Breast epithelium (tissue), 4 donors: ENCODE measurements at regions not wholly inside any gene's neighbourhood (a gene's known extent, or its start where the extent isn't known, plus 50 kb on each side); places are given as distances from the start of the nearest gene placed in this dataset.

Experiments
- DNase-seq, 2 donors: peaks; one replicate each; pipeline ENCODE4 v3.0.0-alpha.2; 2019; ENCODE audit warnings: low spot score in 2 of 2
- H3K27ac ChIP-seq, 2 donors: fragments of 200-600 bp; sonication (generic) in 1 of 2; one replicate each; pipeline ENCODE4 v1.5.1; 2016 to 2019; ENCODE audit warnings: mild to moderate bottlenecking in 1 of 2
- H3K27me3 ChIP-seq, 2 donors: fragments of 200-600 bp; sonication (generic) in 1 of 2; one replicate each; pipeline versions ENCODE4 v1.5.1 to v1.6.0; 2017 to 2019; ENCODE audit warnings: control low read depth in 1 of 2, mild to moderate bottlenecking in 1 of 2
- H3K36me3 ChIP-seq: fragments of 200-600 bp; one replicate; pipeline ENCODE4 v1.5.1; 2019
- H3K4me1 ChIP-seq, 2 donors: fragments of 200-600 bp; sonication (generic); one replicate each; pipeline ENCODE4 v1.5.1; 2016 to 2019; ENCODE audit warnings: control low read depth in 1 of 2
- H3K4me3 ChIP-seq, 3 donors: fragments of 200-600 bp; sonication (generic); 1 replicate in 2 of 3; 2 replicates in 1 of 3; pipeline ENCODE4 v1.5.1; 2016 to 2019; ENCODE audit warnings: mild to moderate bottlenecking in 3 of 3, moderate library complexity in 2 of 3
- H3K9me3 ChIP-seq, 2 donors: fragments of 200-600 bp; sonication (generic) in 1 of 2; one replicate each; pipeline ENCODE4 v1.5.1; 2016 to 2019; ENCODE audit warnings: control low read depth in 1 of 2
- POLR2A ChIP-seq: fragments of 450-650 bp; IDR thresholded peaks from one replicate; pipeline ENCODE4 v1.6.1; 2016; ENCODE audit warnings: antibody characterized with exemption, mild to moderate bottlenecking, moderate library complexity
- POLR2AphosphoS5 ChIP-seq, 3 donors: sonication (generic); formaldehyde crosslinking; IDR thresholded peaks; one replicate each; pipeline ENCODE4 v1.6.1; 2017; ENCODE audit warnings: antibody characterized with exemption in 3 of 3
- intact Hi-C: fragments of 100-400 bp; cut with DNase I; formaldehyde crosslinking; loops from one replicate; pipeline ENCODE4 v1.15.1; 2023; ENCODE audit warnings: low total_unique reads
- TF ChIP-seq, protein P1 (sequence below), 3 donors: fragments of 450-650 bp; IDR thresholded peaks; one replicate each; pipeline ENCODE4 v1.5.1; 2016 to 2017; ENCODE audit warnings: antibody characterized with exemption in 3 of 3, mild to moderate bottlenecking in 3 of 3, moderate library complexity in 3 of 3

DNA sequence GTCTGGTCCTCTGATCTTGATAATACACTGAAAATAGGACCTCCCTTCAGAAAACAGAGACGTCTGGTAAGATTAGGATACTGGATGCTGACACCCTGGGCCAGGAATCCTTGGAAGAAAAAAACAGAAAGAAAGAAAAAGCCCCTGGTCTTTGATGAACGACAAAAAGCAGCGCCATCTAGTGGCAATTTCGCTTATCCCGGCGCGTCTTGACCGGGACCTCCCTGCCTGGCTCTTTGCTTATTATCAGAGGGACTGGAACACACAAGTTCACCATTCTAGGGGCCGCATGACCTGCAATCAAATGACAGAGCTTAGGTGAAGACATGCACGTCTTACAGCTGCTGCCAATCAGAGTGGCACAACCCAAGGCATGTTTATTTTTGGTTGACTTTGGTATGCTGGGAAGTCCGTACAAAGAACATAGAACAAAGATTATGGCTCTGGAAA is 114.9 kb upstream of the NFIB start:
- peak; percentile 40 to 72 for DNase-seq
- Histone ChIP-seq H3K4me3 (no peak overlapping the region), H3K27me3 (no peaks in the 10 kb centered on the region), H3K9me3 (no peaks in the 10 kb centered on the region), H3K27ac (no peak overlapping the region), H3K36me3 (no peaks in the 10 kb centered on the region), H3K4me1 (no peaks in the 10 kb centered on the region)
- intact Hi-C loops, result loop anchor here (10.0 kb wide), 1 partner anchor 994 kb away; no protein-coding TSS in a partner anchor
- TF ChIP-seq, protein P1, sequence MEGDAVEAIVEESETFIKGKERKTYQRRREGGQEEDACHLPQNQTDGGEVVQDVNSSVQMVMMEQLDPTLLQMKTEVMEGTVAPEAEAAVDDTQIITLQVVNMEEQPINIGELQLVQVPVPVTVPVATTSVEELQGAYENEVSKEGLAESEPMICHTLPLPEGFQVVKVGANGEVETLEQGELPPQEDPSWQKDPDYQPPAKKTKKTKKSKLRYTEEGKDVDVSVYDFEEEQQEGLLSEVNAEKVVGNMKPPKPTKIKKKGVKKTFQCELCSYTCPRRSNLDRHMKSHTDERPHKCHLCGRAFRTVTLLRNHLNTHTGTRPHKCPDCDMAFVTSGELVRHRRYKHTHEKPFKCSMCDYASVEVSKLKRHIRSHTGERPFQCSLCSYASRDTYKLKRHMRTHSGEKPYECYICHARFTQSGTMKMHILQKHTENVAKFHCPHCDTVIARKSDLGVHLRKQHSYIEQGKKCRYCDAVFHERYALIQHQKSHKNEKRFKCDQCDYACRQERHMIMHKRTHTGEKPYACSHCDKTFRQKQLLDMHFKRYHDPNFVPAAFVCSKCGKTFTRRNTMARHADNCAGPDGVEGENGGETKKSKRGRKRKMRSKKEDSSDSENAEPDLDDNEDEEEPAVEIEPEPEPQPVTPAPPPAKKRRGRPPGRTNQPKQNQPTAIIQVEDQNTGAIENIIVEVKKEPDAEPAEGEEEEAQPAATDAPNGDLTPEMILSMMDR (IDR thresholded peaks at IDR 0.05), result peak; percentile 32 to 53 (median 49)
- no peak for TF ChIP-seq POLR2AphosphoS5 (IDR thresholded peaks at IDR 0.05)

DNA sequence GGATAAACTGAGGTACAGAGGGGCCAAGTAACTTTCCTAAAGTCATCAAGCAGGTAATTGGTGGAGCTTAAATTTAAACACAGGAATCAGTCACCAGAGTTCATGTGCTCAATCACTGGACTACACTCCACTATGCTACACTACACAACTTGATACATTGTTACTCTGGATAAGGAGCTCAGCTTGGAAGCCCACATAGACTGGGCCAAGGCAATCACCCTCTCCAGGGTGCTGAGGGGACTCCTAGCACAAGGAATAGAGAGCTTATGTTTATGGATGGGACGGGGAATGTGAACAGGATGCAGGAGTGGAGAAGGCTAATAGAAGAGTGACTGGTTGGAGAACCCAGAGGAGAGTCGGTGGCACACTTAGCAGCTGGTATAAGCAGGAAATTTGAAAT is 113.5 kb upstream of the NFIB start:
- Histone ChIP-seq H3K36me3 (no peaks in the 10 kb centered on the region), H3K4me1 (no peaks in the 10 kb centered on the region), H3K27ac (no peak overlapping the region), H3K4me3 (no peak overlapping the region), H3K9me3 (no peaks in the 10 kb centered on the region), H3K27me3 (no peaks in the 10 kb centered on the region)
- TF ChIP-seq, protein P1 (IDR thresholded peaks at IDR 0.05), result no peak
- TF ChIP-seq POLR2A, result no peak
- no peak for TF ChIP-seq POLR2AphosphoS5 (IDR thresholded peaks at IDR 0.05)
- intact Hi-C loops, result loop anchor here (10.0 kb wide), 1 partner anchor 993 kb away; no protein-coding TSS in a partner anchor
- no peak for DNase-seq

DNA sequence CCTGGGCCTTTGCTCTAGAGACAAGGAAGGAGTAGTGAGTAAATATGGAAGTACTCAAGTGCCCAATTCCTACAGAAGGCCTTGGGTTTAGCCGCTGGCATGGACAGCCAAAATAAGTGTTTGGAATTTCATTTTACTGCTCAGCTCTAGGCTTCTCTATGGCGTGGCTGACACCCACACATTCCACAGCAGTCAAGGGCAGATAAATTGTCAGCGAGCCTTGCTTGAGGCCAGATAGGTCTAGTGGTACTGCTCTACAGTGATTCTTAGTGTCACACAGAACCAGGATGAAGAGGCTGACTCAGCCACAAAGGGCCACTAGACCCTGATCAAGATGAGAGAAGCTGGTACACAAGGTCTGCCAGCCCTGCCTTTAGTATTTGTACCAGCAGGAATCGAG is 111.0 kb upstream of the NFIB start:
- no peak overlapping the region for H3K4me3 ChIP-seq
- intact Hi-C loops, result loop anchor here (10.0 kb wide), 1 partner anchor 990 kb away; no protein-coding TSS in a partner anchor
- no peaks in the 10 kb centered on the region for H3K27me3 ChIP-seq
- no peaks in the 10 kb centered on the region for H3K4me1 ChIP-seq
- DNase-seq, result no peak
- H3K36me3 ChIP-seq, result no peaks in the 10 kb centered on the region
- H3K27ac ChIP-seq, result no peak overlapping the region
- H3K9me3 ChIP-seq, result no peaks in the 10 kb centered on the region
- TF ChIP-seq, protein P1 (IDR thresholded peaks at IDR 0.05), result no peak
- no peak for TF ChIP-seq POLR2A
- TF ChIP-seq POLR2AphosphoS5 (IDR thresholded peaks at IDR 0.05), result no peak

DNA sequence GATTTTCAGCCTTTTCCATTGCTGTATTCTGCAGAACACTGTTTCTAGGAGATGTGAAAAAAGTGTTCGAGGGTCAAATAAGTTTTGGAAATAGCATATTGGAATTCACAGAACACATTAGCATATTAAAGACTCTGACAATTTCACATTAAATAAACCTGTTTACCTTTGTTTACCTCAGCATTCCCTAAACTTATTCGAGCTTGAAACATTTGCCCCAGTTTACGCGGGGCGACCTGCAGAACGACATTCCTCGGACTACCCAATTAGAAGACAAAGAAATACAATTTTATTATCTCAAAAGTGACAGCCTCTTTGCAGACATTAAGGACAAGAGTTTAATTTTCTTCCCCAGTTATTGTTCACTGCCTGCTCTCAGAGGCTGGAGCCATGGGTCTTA is 110.3 kb upstream of the NFIB start:
- intact Hi-C loops, result loop anchor here (10.0 kb wide), 1 partner anchor 989 kb away; no protein-coding TSS in a partner anchor
- TF ChIP-seq, protein P1 (IDR thresholded peaks at IDR 0.05), result no peak
- TF ChIP-seq POLR2A, result no peak
- no peak for TF ChIP-seq POLR2AphosphoS5 (IDR thresholded peaks at IDR 0.05)
- no peak overlapping the region for H3K27ac ChIP-seq
- H3K27me3 ChIP-seq, result no peaks in the 10 kb centered on the region
- no peaks in the 10 kb centered on the region for H3K9me3 ChIP-seq
- no peak overlapping the region for H3K4me3 ChIP-seq
- no peaks in the 10 kb centered on the region for H3K4me1 ChIP-seq
- H3K36me3 ChIP-seq, result no peaks in the 10 kb centered on the region
- DNase-seq, result no peak

DNA sequence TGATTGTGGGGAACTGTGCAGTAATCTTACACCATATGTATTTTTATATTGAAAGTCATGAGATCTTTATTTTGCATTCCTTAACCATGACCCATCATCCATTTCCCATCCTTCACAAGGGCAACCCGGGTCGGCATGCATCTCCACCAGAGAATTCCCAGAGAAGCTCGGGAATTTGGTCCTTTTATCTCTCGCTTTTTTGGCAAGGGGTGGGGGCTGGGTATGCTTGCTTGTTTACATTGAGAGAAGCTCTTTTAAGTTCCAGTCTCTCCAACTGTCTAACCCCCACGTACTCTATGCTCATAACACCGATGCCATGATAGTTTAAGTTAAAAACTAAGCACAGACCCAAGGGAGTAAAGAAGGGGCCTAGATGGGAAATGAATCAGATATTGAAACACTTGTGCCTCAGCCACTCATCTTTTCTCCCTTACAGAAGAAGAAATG is 109.9 kb upstream of the NFIB start:
- no peaks in the 10 kb centered on the region for H3K9me3 ChIP-seq
- H3K4me1 ChIP-seq, result no peaks in the 10 kb centered on the region
- H3K27me3 ChIP-seq, result no peaks in the 10 kb centered on the region
- DNase-seq, result no peak
- H3K36me3 ChIP-seq, result no peaks in the 10 kb centered on the region
- no peak overlapping the region for H3K4me3 ChIP-seq
- H3K27ac ChIP-seq, result no peak overlapping the region
- no peak for TF ChIP-seq POLR2AphosphoS5 (IDR thresholded peaks at IDR 0.05)
- TF ChIP-seq POLR2A, result no peak
- TF ChIP-seq, protein P1 (IDR thresholded peaks at IDR 0.05), result no peak
- intact Hi-C loops, result loop anchor here (10.0 kb wide), 1 partner anchor 989 kb away; no protein-coding TSS in a partner anchor
